WTC11 (cell line): ENCODE measurements at regions not wholly inside any gene's neighbourhood (a gene's known extent, or its start where the extent isn't known, plus 50 kb on each side); places are given as distances from the start of the nearest gene placed in this dataset.

Experiments
- ATAC-seq: fragments of 200-7000 bp; cut with Tn5 transposase; 2 replicates; pipeline ENCODE4 v1.10.0; 2021; ENCODE audit warnings: mild to moderate bottlenecking, moderate library complexity
- CTCF ChIA-PET: fragments of 300-600 bp; sonication (Branson Sonifier 250); formaldehyde crosslinking; loops from one replicate; lab custom pipeline; 2021; ENCODE audit warnings: antibody characterized with exemption; lab: Charles Lee
- POLR2A ChIA-PET: fragments of 350-600 bp; sonication (Branson Sonifier 250); formaldehyde crosslinking; loops from one replicate; lab custom pipeline; 2021; ENCODE audit warnings: antibody characterized with exemption; lab: Charles Lee
- DNase-seq: peaks from one replicate; pipeline ENCODE4 v3.0.0; 2021; ENCODE audit warnings: low spot score
- H3K27ac Mint-ChIP-seq: 2 replicates; pipeline ENCODE4 v1.8.0; 2021; ENCODE audit warnings: mixed read lengths
- H3K27me3 Mint-ChIP-seq: 2 replicates; pipeline ENCODE4 v1.8.0; 2021; ENCODE audit warnings: low read depth, mild to moderate bottlenecking, moderate library complexity, mixed read lengths
- H3K36me3 Mint-ChIP-seq: 2 replicates; pipeline ENCODE4 v1.8.0; 2021; ENCODE audit warnings: mixed read lengths
- H3K4me1 Mint-ChIP-seq: 2 replicates; pipeline ENCODE4 v1.8.0; 2022; ENCODE audit warnings: mixed read lengths
- H3K4me3 Mint-ChIP-seq: 2 replicates; pipeline ENCODE4 v1.8.0; 2021; ENCODE audit warnings: mild to moderate bottlenecking, moderate library complexity, mixed read lengths
- H3K9me3 Mint-ChIP-seq: 2 replicates; pipeline ENCODE4 v1.8.0; 2021; ENCODE audit warnings: mixed read lengths
- ATF3 ChIP-seq: sonication (generic); formaldehyde crosslinking; conservative IDR thresholded peaks from 2 replicates; pipeline ENCODE4 v1.8.1; 2022; ENCODE audit warnings: mild to moderate bottlenecking, missing genetic modification reagents
- CREM ChIP-seq: sonication (generic); formaldehyde crosslinking; IDR thresholded peaks from 2 replicates; pipeline ENCODE4 v1.8.1; 2022; ENCODE audit warnings: mild to moderate bottlenecking, missing genetic modification reagents, moderate library complexity
- ETV6 ChIP-seq: sonication (generic); formaldehyde crosslinking; IDR thresholded peaks from 2 replicates; pipeline ENCODE4 v1.8.1; 2022; ENCODE audit warnings: mild to moderate bottlenecking, missing genetic modification reagents
- FOXK1 ChIP-seq: sonication (generic); formaldehyde crosslinking; IDR thresholded peaks from 2 replicates; pipeline ENCODE4 v1.8.0; 2022; ENCODE audit warnings: mild to moderate bottlenecking, moderate library complexity, missing genetic modification reagents
- FOXP4 ChIP-seq: sonication (generic); formaldehyde crosslinking; IDR thresholded peaks from 2 replicates; pipeline ENCODE4 v1.8.0; 2022; ENCODE audit warnings: mild to moderate bottlenecking, missing genetic modification reagents
- GABPB1 ChIP-seq: sonication (generic); formaldehyde crosslinking; IDR thresholded peaks from 2 replicates; pipeline ENCODE4 v1.8.1; 2023; ENCODE audit warnings: mild to moderate bottlenecking, missing genetic modification reagents
- NR2C2 ChIP-seq: sonication (generic); formaldehyde crosslinking; IDR thresholded peaks from 2 replicates; pipeline ENCODE4 v1.8.0; 2022; ENCODE audit warnings: mild to moderate bottlenecking, missing genetic modification reagents
- SP1 ChIP-seq: sonication (generic); formaldehyde crosslinking; conservative IDR thresholded peaks from 2 replicates; pipeline ENCODE4 v1.8.1; 2022; ENCODE audit warnings: missing genetic modification reagents
- TCF7 ChIP-seq: sonication (generic); formaldehyde crosslinking; IDR thresholded peaks from 2 replicates; pipeline ENCODE4 v1.8.0; 2022; ENCODE audit warnings: mild to moderate bottlenecking, low read depth, missing genetic modification reagents, moderate library complexity
- ZNF232 ChIP-seq: sonication (generic); formaldehyde crosslinking; IDR thresholded peaks from 2 replicates; pipeline ENCODE4 v1.8.0; 2022; ENCODE audit warnings: mild to moderate bottlenecking, missing genetic modification reagents
- ZNF396 ChIP-seq: fragments of 250-450 bp; sonication (Bioruptor Pico); IDR thresholded peaks from 2 replicates; pipeline ENCODE4 v1.8.0; 2021; ENCODE audit warnings: mild to moderate bottlenecking, moderate library complexity, borderline replicate concordance
- ZNF423 ChIP-seq: fragments of 250-450 bp; sonication (Bioruptor Pico); IDR thresholded peaks from 2 replicates; pipeline ENCODE4 v2.1.2; 2022; ENCODE audit warnings: mild to moderate bottlenecking, moderate library complexity
- ZNF512 ChIP-seq: sonication (generic); formaldehyde crosslinking; IDR thresholded peaks from 2 replicates; pipeline ENCODE4 v1.8.1; 2022; ENCODE audit warnings: missing genetic modification reagents, borderline replicate concordance
- ZNF532 ChIP-seq: fragments of 250-450 bp; sonication (Bioruptor Pico); IDR thresholded peaks from 2 replicates; pipeline ENCODE4 v1.9.0; 2021; ENCODE audit warnings: mild to moderate bottlenecking, borderline replicate concordance
- ZNF671 ChIP-seq: fragments of 250-450 bp; sonication (Bioruptor Pico); IDR thresholded peaks from 2 replicates; pipeline ENCODE4 v1.8.0; 2021; ENCODE audit warnings: mild to moderate bottlenecking
- ZSCAN18 ChIP-seq: fragments of 250-450 bp; sonication (Bioruptor Pico); IDR thresholded peaks from 2 replicates; pipeline ENCODE4 v2.1.2; 2022; ENCODE audit warnings: mild to moderate bottlenecking, moderate library complexity

- peak overlapping the region; percentile 95 for H3K27ac Mint-ChIP-seq
- H3K9me3 Mint-ChIP-seq, result no peaks in the 10 kb centered on the region
- no peaks in the 10 kb centered on the region for H3K27me3 Mint-ChIP-seq
- ATAC-seq, result no peak
- peaks cover 7% of the 10 kb centered on the region; the same call in 1 of the 2 replicates for H3K36me3 Mint-ChIP-seq
- POLR2A ChIA-PET, result interaction anchor here (0.6 to 4.0 kb wide), 4 partner anchors 8 to 66 kb away, joined by 3 to 38 read pairs (median 3); partner anchors contain the start of gene PIM1
- TF ChIP-seq ZNF232, result 0 out of 2 replicates have a peak, but pooled peaks have one; percentile 8
- TF ChIP-seq GABPB1 (CRISPR knock-in tag), result no peak; the same call in 1 of the 2 replicates
- peaks cover 65% of the 10 kb centered on the region for H3K4me1 Mint-ChIP-seq
- DNase-seq, result no peak
- CTCF ChIA-PET, result interaction anchor here (1.1 to 3.9 kb wide), 5 partner anchors 21 to 66 kb away, joined by 3 to 37 read pairs (median 15); partner anchors contain the start of gene PIM1
- no peak overlapping the region for H3K4me3 Mint-ChIP-seq
Observed at GRCh38 chr6:37104824-37105147, 65.2 kb upstream of the PIM1 start.

GRCh38 chr6:37105148-37106050 is 64.6 kb upstream of the PIM1 start:
- Mint-ChIP-seq H3K9me3 (no peaks in the 10 kb centered on the region), H3K36me3 (peaks cover 12% of the 10 kb centered on the region), H3K4me1 (peaks cover 69% of the 10 kb centered on the region), H3K27ac (peak overlapping the region; percentile 95), H3K27me3 (no peaks in the 10 kb centered on the region), H3K4me3 (no peak overlapping the region)
- ChIA-PET POLR2A (interaction anchor here (4.0 kb wide), 1 partner anchor 65 kb away, joined by 38 read pairs; the partner anchor contains the start of gene PIM1), CTCF (interaction anchor here (0.7 to 3.9 kb wide), 6 partner anchors 10 to 87 kb away, joined by 3 to 37 read pairs (median 5); partner anchors contain the start of gene PIM1)
- no peak for DNase-seq
- TF ChIP-seq FOXP4 (CRISPR knock-in tag) (peak; percentile 50; the same call in 1 of the 2 replicates), NR2C2 (CRISPR knock-in tag) (no peak), TCF7 (CRISPR knock-in tag) (no peak), ZNF532 (CRISPR knock-in tag) (no peak), SP1 (CRISPR knock-in tag) (no peak), FOXK1 (0 out of 2 replicates have a peak, but pooled peaks have one; percentile 20), ETV6 (CRISPR knock-in tag) (peak; percentile 43; the same call in 1 of the 2 replicates), ZNF671 (CRISPR knock-in tag) (0 out of 2 replicates have a peak, but pooled peaks have one; percentile 34), ZNF512 (CRISPR knock-in tag) (no peak)
- TF ChIP-seq, all 79 proteins: peak for 4
- ATAC-seq, result peak; percentile 3; the same call in 1 of the 2 replicates

GRCh38 chr6:37106051-37106363 is 63.9 kb upstream of the PIM1 start:
- CTCF ChIA-PET, result interaction anchor here (0.7 to 1.0 kb wide), 2 partner anchors 10 to 88 kb away, joined by 3 to 4 read pairs; no protein-coding TSS in a partner anchor
- H3K4me3 Mint-ChIP-seq, result no peak overlapping the region
- DNase-seq (no peak), ATAC-seq (no peak)
- no peak for TF ChIP-seq ATF3 (CRISPR knock-in tag)
- TF ChIP-seq ZSCAN18 (CRISPR knock-in tag), result no peak
- TF ChIP-seq ZNF396 (CRISPR knock-in tag), result no peak
- no peak for TF ChIP-seq ZNF423 (CRISPR knock-in tag)
- no peak for TF ChIP-seq CREM (CRISPR knock-in tag)
- POLR2A ChIA-PET, result no interaction called here
- H3K4me1 Mint-ChIP-seq, result peaks cover 71% of the 10 kb centered on the region
- no peaks in the 10 kb centered on the region for H3K9me3 Mint-ChIP-seq
- no peaks in the 10 kb centered on the region for H3K27me3 Mint-ChIP-seq
- H3K27ac Mint-ChIP-seq, result no peak overlapping the region
- peaks cover 18% of the 10 kb centered on the region for H3K36me3 Mint-ChIP-seq
